Mesendoderm (in vitro differentiated cells): ENCODE measurements at regions not wholly inside any gene's neighbourhood (a gene's known extent, or its start where the extent isn't known, plus 50 kb on each side); places are given as distances from the start of the nearest gene placed in this dataset.

Experiments used
- DNase-seq: peaks from one replicate; pipeline ENCODE4 v3.0.0; 2013
- H2AK5ac ChIP-seq: 2 replicates; pipeline ENCODE4 v1.6.1; 2013; ENCODE audit warnings: low read length, inconsistent platforms
- H2BK120ac ChIP-seq: 2 replicates; pipeline ENCODE4 v1.6.1; 2013; ENCODE audit warnings: low read depth, mild to moderate bottlenecking, low read length, moderate library complexity, mixed read lengths
- H2BK15ac ChIP-seq: replicated peaks from 2 replicates; pipeline ENCODE4 v1.6.1; 2013; ENCODE audit warnings: low read depth, mild to moderate bottlenecking, moderate library complexity
- H2BK5ac ChIP-seq: 2 replicates; pipeline ENCODE4 v1.6.1; 2013; ENCODE audit warnings: low read length, inconsistent platforms
- H3K18ac ChIP-seq: 2 replicates; pipeline ENCODE4 v1.6.1; 2013; ENCODE audit warnings: mild to moderate bottlenecking, low read length, mixed read lengths
- H3K23ac ChIP-seq: one replicate; pipeline ENCODE4 v1.6.1; 2013; ENCODE audit warnings: low read length
- H3K27ac ChIP-seq: 2 replicates; pipeline ENCODE4 v1.5.1; 2013; ENCODE audit warnings: low read depth, mild to moderate bottlenecking, inconsistent platforms, low read length, moderate library complexity
- H3K27me3 ChIP-seq: 2 replicates; pipeline ENCODE4 v1.6.1; 2013; ENCODE audit warnings: low read length, control low read depth, mild to moderate bottlenecking, inconsistent platforms; ENCODE audit not compliant: insufficient read depth, poor library complexity
- H3K36me3 ChIP-seq: 2 replicates; pipeline ENCODE4 v1.6.1; 2013; ENCODE audit warnings: low read length, inconsistent platforms; ENCODE audit not compliant: control insufficient read depth, insufficient read depth
- H3K4ac ChIP-seq: one replicate; pipeline ENCODE4 v1.6.1; 2013; ENCODE audit warnings: low read depth, mild to moderate bottlenecking, low read length, moderate library complexity
- H3K4me1 ChIP-seq: 2 replicates; pipeline ENCODE4 v1.6.1; 2013; ENCODE audit warnings: low read depth, low read length, inconsistent platforms; ENCODE audit not compliant: control insufficient read depth
- H3K4me2 ChIP-seq: 2 replicates; pipeline ENCODE4 v1.6.1; 2013; ENCODE audit warnings: low read length
- H3K4me3 ChIP-seq: 2 replicates; pipeline ENCODE4 v1.5.1; 2013; ENCODE audit warnings: mild to moderate bottlenecking, low read length
- H3K56ac ChIP-seq: one replicate; pipeline ENCODE4 v1.6.1; 2013; ENCODE audit warnings: low read length
- H3K79me1 ChIP-seq: 2 replicates; pipeline ENCODE4 v1.6.1; 2013; ENCODE audit warnings: low read length, inconsistent platforms
- H3K79me2 ChIP-seq: 2 replicates; pipeline ENCODE4 v1.6.1; 2013; ENCODE audit warnings: mild to moderate bottlenecking, low read length; ENCODE audit not compliant: control insufficient read depth, insufficient read depth
- H3K9ac ChIP-seq: 2 replicates; pipeline ENCODE4 v1.6.1; 2013; ENCODE audit warnings: low read length, inconsistent platforms
- H4K5ac ChIP-seq: one replicate; pipeline ENCODE4 v1.6.1; 2013; ENCODE audit warnings: low read length
- H4K8ac ChIP-seq: one replicate; pipeline ENCODE4 v1.6.1; 2013; ENCODE audit warnings: low read depth, mild to moderate bottlenecking, control low read depth, low read length, moderate library complexity
- WGBS: extraction: QIAGEN DNeasy Blood & Tissue Kit; methylation state at CpG from one replicate; pipeline ENCODE4 v1.1.7; 2013; ENCODE audit warnings: low lambda C conversion rate, missing lambda C conversion rate; ENCODE audit not compliant: insufficient coverage; ENCODE audit errors: extremely low coverage; 5-methylcytosine and 5-hydroxymethylcytosine counted together

GRCh38 chr13:73718246-73718645, 416.0 kb downstream of the KLF12 start:
- Histone ChIP-seq H3K4ac (no peak overlapping the region), H3K79me2 (no peaks in the 10 kb centered on the region), H3K56ac (no peak overlapping the region), H2AK5ac (no peak overlapping the region), H3K4me1 (no peaks in the 10 kb centered on the region), H3K27ac (no peak overlapping the region), H3K18ac (no peak overlapping the region), H3K23ac (no peak overlapping the region), H4K5ac (no peak overlapping the region), H3K4me2 (no peak overlapping the region), H3K4me3 (no peak overlapping the region), H3K79me1 (no peaks in the 10 kb centered on the region), H2BK120ac (no peak overlapping the region), H2BK5ac (no peak overlapping the region), H3K9ac (no peak overlapping the region), H2BK15ac (no peak overlapping the region), H4K8ac (no peak overlapping the region), H3K27me3 (no peaks in the 10 kb centered on the region), H3K36me3 (no peaks in the 10 kb centered on the region)
- no CpG with 5 or more reads among the region's 6 CpGs for WGBS
- no peak for DNase-seq

- H3K27ac ChIP-seq = no peak overlapping the region
- no peak overlapping the region for H3K56ac ChIP-seq
- no peak overlapping the region for H3K4ac ChIP-seq
- H3K18ac ChIP-seq = no peak overlapping the region
- no peak for DNase-seq
- H3K4me1 ChIP-seq = no peaks in the 10 kb centered on the region
- no peaks in the 10 kb centered on the region for H3K36me3 ChIP-seq
- H3K4me3 ChIP-seq = no peak overlapping the region
- H2BK5ac ChIP-seq = no peak overlapping the region
- no peak overlapping the region for H3K23ac ChIP-seq
- H3K79me2 ChIP-seq = no peaks in the 10 kb centered on the region
- no peak overlapping the region for H4K8ac ChIP-seq
- H3K79me1 ChIP-seq = no peaks in the 10 kb centered on the region
- no peak overlapping the region for H3K9ac ChIP-seq
- no peak overlapping the region for H2BK15ac ChIP-seq
- H2AK5ac ChIP-seq = no peak overlapping the region
- no peaks in the 10 kb centered on the region for H3K27me3 ChIP-seq
- H2BK120ac ChIP-seq = no peak overlapping the region
- WGBS = no CpG with 5 or more reads among the region's 2 CpGs
- no peak overlapping the region for H3K4me2 ChIP-seq
- H4K5ac ChIP-seq = no peak overlapping the region
Observed at GRCh38 chr13:73717632-73718031, 416.6 kb downstream of the KLF12 start.

GRCh38 chr13:73715911-73716510, 418.2 kb downstream of the KLF12 start:
- H3K4me3 ChIP-seq = no peak overlapping the region
- H3K79me2 ChIP-seq = no peaks in the 10 kb centered on the region
- no peak overlapping the region for H3K9ac ChIP-seq
- no CpG with 5 or more reads among the region's 2 CpGs for WGBS
- H3K56ac ChIP-seq = no peak overlapping the region
- no peaks in the 10 kb centered on the region for H3K79me1 ChIP-seq
- H3K27ac ChIP-seq = no peak overlapping the region
- H2AK5ac ChIP-seq = no peak overlapping the region
- no peak overlapping the region for H2BK5ac ChIP-seq
- DNase-seq = no peak
- H4K8ac ChIP-seq = no peak overlapping the region
- H3K27me3 ChIP-seq = no peaks in the 10 kb centered on the region
- H3K4me2 ChIP-seq = no peak overlapping the region
- no peak overlapping the region for H3K18ac ChIP-seq
- no peak overlapping the region for H3K4ac ChIP-seq
- no peaks in the 10 kb centered on the region for H3K4me1 ChIP-seq
- no peaks in the 10 kb centered on the region for H3K36me3 ChIP-seq
- no peak overlapping the region for H4K5ac ChIP-seq
- H3K23ac ChIP-seq = no peak overlapping the region
- H2BK120ac ChIP-seq = no peak overlapping the region
- no peak overlapping the region for H2BK15ac ChIP-seq

GRCh38 chr13:73715114-73715910, 418.9 kb downstream of the KLF12 start:
- no peak for DNase-seq
- WGBS = no CpG with 5 or more reads among the region's 15 CpGs
- H3K23ac ChIP-seq = no peak overlapping the region
- no peak overlapping the region for H3K4ac ChIP-seq
- H2BK15ac ChIP-seq = no peak overlapping the region
- no peak overlapping the region for H3K9ac ChIP-seq
- no peak overlapping the region for H3K27ac ChIP-seq
- H2AK5ac ChIP-seq = no peak overlapping the region
- H3K79me1 ChIP-seq = no peaks in the 10 kb centered on the region
- no peak overlapping the region for H3K18ac ChIP-seq
- H3K4me1 ChIP-seq = no peaks in the 10 kb centered on the region
- no peak overlapping the region for H4K8ac ChIP-seq
- no peak overlapping the region for H3K4me3 ChIP-seq
- no peak overlapping the region for H3K56ac ChIP-seq
- no peaks in the 10 kb centered on the region for H3K27me3 ChIP-seq
- H3K79me2 ChIP-seq = no peaks in the 10 kb centered on the region
- H4K5ac ChIP-seq = no peak overlapping the region
- H3K4me2 ChIP-seq = no peak overlapping the region
- H2BK120ac ChIP-seq = no peak overlapping the region
- no peak overlapping the region for H2BK5ac ChIP-seq
- H3K36me3 ChIP-seq = no peaks in the 10 kb centered on the region

DNA sequence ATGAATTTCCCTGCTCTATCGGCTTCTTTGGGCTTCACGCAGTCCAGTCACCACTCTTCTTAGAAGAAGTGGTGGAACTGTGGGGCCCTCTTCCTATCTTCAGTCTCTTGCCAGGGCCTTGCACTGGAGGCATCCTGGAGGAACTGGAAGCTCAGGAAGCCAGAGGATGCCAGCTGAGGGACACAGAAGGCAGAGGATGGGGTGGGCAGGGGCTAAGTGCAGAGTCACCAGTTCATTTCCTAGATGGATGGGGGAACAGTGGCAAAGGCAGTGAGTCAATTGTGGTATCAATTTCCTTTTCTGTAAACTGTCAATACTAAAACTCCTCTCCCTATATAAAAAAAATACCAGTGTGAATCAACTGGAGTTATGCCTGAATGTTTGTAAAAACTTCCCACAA, 419.7 kb downstream of the KLF12 start:
- H2BK120ac ChIP-seq = no peak overlapping the region
- H3K4ac ChIP-seq = no peak overlapping the region
- no peak overlapping the region for H3K23ac ChIP-seq
- H3K4me1 ChIP-seq = no peaks in the 10 kb centered on the region
- no peaks in the 10 kb centered on the region for H3K79me1 ChIP-seq
- H3K27me3 ChIP-seq = no peaks in the 10 kb centered on the region
- no peak overlapping the region for H2BK5ac ChIP-seq
- H3K36me3 ChIP-seq = no peaks in the 10 kb centered on the region
- H3K9ac ChIP-seq = no peak overlapping the region
- H4K5ac ChIP-seq = no peak overlapping the region
- H3K4me2 ChIP-seq = no peak overlapping the region
- H3K18ac ChIP-seq = no peak overlapping the region
- no peak overlapping the region for H3K4me3 ChIP-seq
- H2BK15ac ChIP-seq = no peak overlapping the region
- no CpG with 5 or more reads among the region's 2 CpGs for WGBS
- H3K79me2 ChIP-seq = no peaks in the 10 kb centered on the region
- DNase-seq = no peak
- H2AK5ac ChIP-seq = no peak overlapping the region
- no peak overlapping the region for H3K56ac ChIP-seq
- no peak overlapping the region for H4K8ac ChIP-seq
- no peak overlapping the region for H3K27ac ChIP-seq
